H1 (cell line): ENCODE measurements at regions not wholly inside any gene's neighbourhood (a gene's known extent, or its start where the extent isn't known, plus 50 kb on each side); places are given as distances from the start of the nearest gene placed in this dataset.
A peak's percentile ranks its signal among the peaks of the same experiment; 100 is the strongest.

Experiments
- CTCF ChIA-PET: fragments of 300-600 bp; sonication (Branson Sonifier 250); formaldehyde crosslinking; loops from one replicate; lab custom pipeline; 2021; ENCODE audit not compliant: partially characterized antibody; lab: Charles Lee
- POLR2A ChIA-PET: fragments of 300-600 bp; sonication (Branson Sonifier 250); formaldehyde crosslinking; loops from one replicate; lab custom pipeline; 2021; ENCODE audit warnings: inconsistent platforms; ENCODE audit not compliant: partially characterized antibody; lab: Charles Lee
- DNase-seq, 2 experiments: peaks; one replicate each; pipeline versions ENCODE4 v3.0.0 to v3.0.0-alpha.2; 2010 to 2022; ENCODE audit warnings: low spot score in 2 of 2, low read depth in 1 of 2, mixed read lengths in 1 of 2
- FAIRE-seq: peaks from 2 replicates; lab custom pipeline; 2011; peaks lifted over from hg19 to GRCh38; lab: Jason Lieb, UNC
- H2AFZ ChIP-seq: 2 replicates; pipeline ENCODE4 v1.8.1; 2012; ENCODE audit warnings: low read length, inconsistent platforms
- H2AK5ac ChIP-seq: 2 replicates; pipeline ENCODE4 v1.6.1; 2013; ENCODE audit warnings: low read depth, low read length
- H2BK120ac ChIP-seq: replicated peaks from 2 replicates; pipeline ENCODE3; 2013; ENCODE audit warnings: low read depth, low read length, inconsistent platforms
- H2BK12ac ChIP-seq: 2 replicates; pipeline ENCODE4 v1.6.1; 2013; ENCODE audit warnings: low read depth, low read length
- H2BK15ac ChIP-seq: 2 replicates; pipeline ENCODE4 v1.6.1; 2013; ENCODE audit warnings: low read length
- H2BK20ac ChIP-seq: 2 replicates; pipeline ENCODE4 v1.6.1; 2013; ENCODE audit warnings: low read length
- H2BK5ac ChIP-seq: 2 replicates; pipeline ENCODE4 v1.6.1; 2013; ENCODE audit warnings: low read depth, low read length
- H3K14ac ChIP-seq: 2 replicates; pipeline ENCODE4 v1.6.1; 2013; ENCODE audit warnings: inconsistent platforms; ENCODE audit not compliant: insufficient read length
- H3K18ac ChIP-seq: 2 replicates; pipeline ENCODE4 v1.6.1; 2013; ENCODE audit warnings: low read length; ENCODE audit errors: extremely low read depth
- H3K23ac ChIP-seq: 2 replicates; pipeline ENCODE4 v1.6.1; 2013; ENCODE audit warnings: inconsistent platforms; ENCODE audit not compliant: insufficient read length
- H3K23me2 ChIP-seq: 2 replicates; pipeline ENCODE4 v1.6.1; 2013; ENCODE audit warnings: low read depth, low read length
- H3K27ac ChIP-seq: 2 replicates; pipeline ENCODE4 v1.6.1; 2011; ENCODE audit warnings: low read depth, low read length, inconsistent platforms
- H3K27me3 ChIP-seq, 4 experiments: replicated peaks in 1 of 4; 1 replicate in 1 of 4; 2 replicates in 3 of 4; pipeline versions ENCODE4 v1.6.1 to v1.8.1; 2011 to 2013; ENCODE audit warnings: low read length in 3 of 4, mild to moderate bottlenecking in 3 of 4, inconsistent platforms in 2 of 4, mixed read lengths in 2 of 4, moderate library complexity in 1 of 4; ENCODE audit not compliant: control insufficient read depth in 3 of 4, insufficient read depth in 3 of 4; ENCODE audit errors: extremely low read depth in 1 of 4
- H3K36me3 ChIP-seq, 4 experiments: 2 replicates each; pipeline versions ENCODE4 v1.6.1 to v1.8.1; 2011 to 2013; ENCODE audit warnings: mild to moderate bottlenecking in 4 of 4, low read length in 3 of 4, moderate library complexity in 2 of 4, control low read depth in 1 of 4, inconsistent platforms in 1 of 4; ENCODE audit not compliant: insufficient read depth in 4 of 4, control insufficient read depth in 2 of 4
- H3K4ac ChIP-seq: replicated peaks from 2 replicates; pipeline ENCODE3; 2013; ENCODE audit warnings: low read length, low read depth, mixed read lengths, inconsistent platforms; ENCODE audit not compliant: insufficient read length
- H3K4me1 ChIP-seq, 4 experiments: replicated peaks in 1 of 4; 1 replicate in 1 of 4; 2 replicates in 3 of 4; pipeline versions ENCODE4 v1.6.1 to v1.8.1; 2011 to 2013; ENCODE audit warnings: low read length in 3 of 4, inconsistent platforms in 2 of 4, mixed read lengths in 1 of 4; ENCODE audit not compliant: insufficient read depth in 4 of 4, control insufficient read depth in 3 of 4
- H3K4me2 ChIP-seq, 2 experiments: 2 replicates each; pipeline versions ENCODE4 v1.6.1 to v1.8.1; 2011 to 2013; ENCODE audit warnings: low read depth in 2 of 2, low read length in 2 of 2, control low read depth in 1 of 2, inconsistent platforms in 1 of 2, mild to moderate bottlenecking in 1 of 2; ENCODE audit not compliant: insufficient read depth in 1 of 2
- H3K4me3 ChIP-seq, 4 experiments: fragments of 200-600, 300-600 bp in 1 of 4; sonication (generic), shearing (Covaris generic), sonication (Bioruptor Twin) in 1 of 4; 2 replicates each; pipeline versions ENCODE4 v1.5.1 to v1.8.1; 2011 to 2016; ENCODE audit warnings: low read length in 4 of 4, low read depth in 3 of 4, control low read depth in 2 of 4, inconsistent platforms in 2 of 4, mild to moderate bottlenecking in 2 of 4, mixed read lengths in 1 of 4, moderate library complexity in 1 of 4; ENCODE audit not compliant: insufficient read depth in 2 of 4; ENCODE audit errors: extremely low read depth in 1 of 4
- H3K56ac ChIP-seq: replicated peaks from 2 replicates; pipeline ENCODE3; 2013; ENCODE audit warnings: low read depth, mild to moderate bottlenecking, mixed read lengths, low read length, inconsistent platforms; ENCODE audit not compliant: insufficient read length
- H3K79me1 ChIP-seq: 2 replicates; pipeline ENCODE4 v1.6.1; 2013; ENCODE audit warnings: low read depth, low read length, control low read depth
- H3K79me2 ChIP-seq, 2 experiments: 2 replicates each; pipeline versions ENCODE4 v1.6.1 to v1.8.1; 2012 to 2013; ENCODE audit warnings: low read length in 2 of 2, mild to moderate bottlenecking in 2 of 2, inconsistent platforms in 1 of 2; ENCODE audit not compliant: insufficient read depth in 2 of 2, control insufficient read depth in 1 of 2
- H3K9ac ChIP-seq, 4 experiments: replicated peaks in 1 of 4; 1 replicate in 1 of 4; 2 replicates in 3 of 4; pipeline versions ENCODE4 v1.6.1 to v1.8.1; 2011 to 2013; ENCODE audit warnings: low read depth in 3 of 4, low read length in 3 of 4, control low read depth in 2 of 4, mild to moderate bottlenecking in 2 of 4, moderate library complexity in 2 of 4, inconsistent platforms in 1 of 4; ENCODE audit errors: extremely low read depth in 1 of 4
- H3K9me3 ChIP-seq, 2 experiments: 2 replicates each; pipeline versions ENCODE4 v1.6.1 to v1.8.1; 2012 to 2013; ENCODE audit warnings: mild to moderate bottlenecking in 2 of 2, moderate library complexity in 2 of 2, control low read depth in 1 of 2, inconsistent platforms in 1 of 2, low read depth in 1 of 2, low read length in 1 of 2, mixed read lengths in 1 of 2; ENCODE audit not compliant: insufficient read depth in 2 of 2
- H4K20me1 ChIP-seq, 2 experiments: replicated peaks in 1 of 2; 2 replicates each; pipeline versions ENCODE3 to v1.8.1; 2011 to 2013; ENCODE audit warnings: inconsistent platforms in 2 of 2, low read length in 2 of 2, mild to moderate bottlenecking in 1 of 2; ENCODE audit not compliant: insufficient read depth in 2 of 2, control insufficient read depth in 1 of 2
- H4K5ac ChIP-seq: 2 replicates; pipeline ENCODE4 v1.6.1; 2013; ENCODE audit warnings: low read length, low read depth, mixed read lengths, inconsistent platforms; ENCODE audit not compliant: insufficient read length
- H4K8ac ChIP-seq: 2 replicates; pipeline ENCODE4 v1.8.0; 2013; ENCODE audit warnings: mild to moderate bottlenecking, moderate library complexity, low read length, inconsistent platforms; ENCODE audit not compliant: insufficient read depth; ENCODE audit errors: extremely low read depth
- H4K91ac ChIP-seq: replicated peaks from 2 replicates; pipeline ENCODE3; 2013; ENCODE audit warnings: low read length, mixed read lengths, inconsistent platforms; ENCODE audit not compliant: insufficient read length
- CTCF ChIP-seq, 3 experiments: IDR thresholded peaks; 1 replicate in 2 of 3; 2 replicates in 1 of 3; pipeline versions ENCODE4 v1.5.1 to v1.6.1; 2011; ENCODE audit warnings: low read length in 3 of 3, mild to moderate bottlenecking in 3 of 3, inconsistent platforms in 2 of 3, low read depth in 1 of 3, moderate library complexity in 1 of 3; ENCODE audit not compliant: insufficient read depth in 1 of 3; ENCODE audit errors: control extremely low read depth in 1 of 3
- FOSL1 ChIP-seq: IDR thresholded peaks from 2 replicates; pipeline ENCODE4 v1.6.1; 2011; ENCODE audit warnings: mild to moderate bottlenecking, low read depth, low read length, moderate library complexity; ENCODE audit not compliant: insufficient read depth
- RAD21 ChIP-seq, 2 experiments: IDR thresholded peaks in 1 of 2; conservative IDR thresholded peaks in 1 of 2; 2 replicates each; pipeline ENCODE4 v1.6.1; 2011; ENCODE audit warnings: low read depth in 2 of 2, low read length in 2 of 2, improper control_type of control experiment in 1 of 2, inconsistent platforms in 1 of 2, mild to moderate bottlenecking in 1 of 2, moderate library complexity in 1 of 2
- WGBS, 2 experiments: shearing (Covaris generic) in 1 of 2; methylation state at CpG; one replicate each; pipeline versions ENCODE4 v1.1.6 to v1.1.7; 2013 to 2015; ENCODE audit warnings: low lambda C conversion rate in 2 of 2, mixed read lengths in 2 of 2, inconsistent platforms in 1 of 2, low coverage in 1 of 2, missing lambda C conversion rate in 1 of 2; ENCODE audit not compliant: insufficient replicate concordance in 2 of 2, insufficient coverage in 1 of 2, insufficient read length in 1 of 2; ENCODE audit errors: extremely low coverage in 1 of 2, missing lambda C conversion rate in 1 of 2; 5-methylcytosine and 5-hydroxymethylcytosine counted together

- Histone ChIP-seq H2AFZ (no peak overlapping the region), H3K23ac (no peak overlapping the region), H3K4ac (no peak overlapping the region), H2BK12ac (no peak overlapping the region), H2AK5ac (no peak overlapping the region), H3K4me3 (no peak overlapping the region), H4K5ac (no peak overlapping the region), H3K9ac (no peak overlapping the region), H2BK5ac (no peak overlapping the region), H3K27me3 (no peaks in the 10 kb centered on the region), H2BK15ac (peak overlapping the region; percentile 61; the same call in 1 of the 2 replicates), H2BK120ac (no peak overlapping the region), H3K18ac (no peak overlapping the region), H3K9me3 (no peaks in the 10 kb centered on the region), H4K20me1 (no peaks in the 10 kb centered on the region), H3K36me3 (no peaks in the 10 kb centered on the region), H3K4me2 (no peak overlapping the region), H3K4me1 (peaks cover 4 to 18% (median 13%) of the 10 kb centered on the region in 4 experiments), H3K14ac (no peak overlapping the region), H3K79me1 (no peaks in the 10 kb centered on the region), H4K8ac (no peak overlapping the region), H3K27ac (no peak overlapping the region), H3K23me2 (no peaks in the 10 kb centered on the region), H3K56ac (no peak overlapping the region), H2BK20ac (no peak overlapping the region), H4K91ac (no peak overlapping the region), H3K79me2 (no peaks in the 10 kb centered on the region)
- FAIRE-seq (peak; percentile 52), DNase-seq (no peak)
- WGBS, 2 experiments = 63% methylated on average over 4 of the region's 4 CpGs; no CpG with 5 or more reads in 1 of the 2 experiments
- POLR2A ChIA-PET = interaction anchor here (0.6 to 0.9 kb wide), 2 partner anchors 78 to 623 kb away, joined by 3 read pairs; partner anchors contain the start of gene HSPA9
- CTCF ChIA-PET = interaction anchor here (0.5 to 19.6 kb wide), 14 partner anchors 10 to 304 kb away, joined by 3 to 192 read pairs (median 4); no protein-coding TSS in a partner anchor
- TF ChIP-seq CTCF (IDR thresholded peaks at IDR 0.05; ENCODE audit: control extremely low read depth in 1 of 3, insufficient read depth in 1 of 3, low read depth in 1 of 3, low read length in 3 of 3) (peak; percentile 53 to 63 (median 57)), FOSL1 (no peak), RAD21 (IDR thresholded peaks at IDR 0.05 in 1 of 2, conservative IDR thresholded peaks at IDR 0.05 in 1 of 2; ENCODE audit: low read depth in 2 of 2, low read length in 2 of 2) (peak; percentile 75 to 79)
These were observed 78.3 kb upstream of the HSPA9 start for GRCh38 chr5:138653502-138653901.
